ENCODE measurements at regions not wholly inside any gene's neighbourhood (a gene's known extent, or its start where the extent isn't known, plus 50 kb on each side); places are given as distances from the start of the nearest gene placed in this dataset.

GRCh38 chr3:163213838-163214237 is 1717.2 kb downstream of the OTOL1 start (continued):
- TF ChIP-seq USF2 (IDR thresholded peaks at IDR 0.05; ENCODE audit: borderline replicate concordance, low read depth, low read length) (no peak), POLR2AphosphoS5 (IDR thresholded peaks at IDR 0.05; ENCODE audit: low read depth, low read length) (no peak), SIN3A (IDR thresholded peaks at IDR 0.05; ENCODE audit: borderline replicate concordance, low read depth, low read length) (no peak), FOXM1 (IDR thresholded peaks at IDR 0.05; ENCODE audit: low read depth) (no peak), MEF2A (IDR thresholded peaks at IDR 0.05; ENCODE audit: borderline replicate concordance, low read depth) (no peak), TEAD4 (IDR thresholded peaks at IDR 0.05; ENCODE audit: borderline replicate concordance, insufficient read depth) (no peak), CHD2 (IDR thresholded peaks at IDR 0.05; ENCODE audit: low read length, partially characterized antibody) (no peak)

GRCh38 chr3:163196815-163197374 is 1700.3 kb downstream of the OTOL1 start:
- DNase-seq = no peak
- ChIA-PET POLR2A (no interaction called here), CTCF (interaction anchor here (0.7 kb wide), 1 partner anchor 299 kb away, joined by 3 read pairs; no protein-coding TSS in a partner anchor)
- Histone ChIP-seq H3K9me2 (no peaks in the 10 kb centered on the region), H3K36me3 (replicated peaks in 1 of 2; ENCODE audit: control insufficient read depth in 1 of 2, insufficient read depth in 2 of 2, low read length in 1 of 2) (no peaks in the 10 kb centered on the region), H2AFZ (ENCODE audit: low read depth) (no peak overlapping the region), H3K79me2 (ENCODE audit: insufficient read depth) (no peaks in the 10 kb centered on the region), H3K9ac (no peak overlapping the region), H3K4me3 (ENCODE audit: low read depth in 2 of 2, low read length in 1 of 2) (no peak overlapping the region), H4K20me1 (ENCODE audit: insufficient read depth) (no peaks in the 10 kb centered on the region), H3K27me3 (ENCODE audit: insufficient read depth) (no peaks in the 10 kb centered on the region), H3K4me1 (ENCODE audit: control insufficient read depth in 1 of 2, insufficient read depth in 2 of 2, low read depth in 1 of 2, low read length in 1 of 2) (no peaks in the 10 kb centered on the region), H3K27ac (ENCODE audit: low read depth in 2 of 2, low read length in 1 of 2) (no peak overlapping the region), H3K4me2 (no peak overlapping the region), H3F3A (replicated peaks; ENCODE audit: insufficient read depth) (no peaks in the 10 kb centered on the region), H3K9me3 (no peaks in the 10 kb centered on the region)
- no peak for TF ChIP-seq SMC3 (IDR thresholded peaks at IDR 0.05; ENCODE audit: low read depth, low read length)
- WGBS (ENCODE audit: low lambda C conversion rate) = 10% methylated on average over 2 of the region's 2 CpGs

GRCh38 chr3:163196245-163196644 is 1699.6 kb downstream of the OTOL1 start:
- no peak for TF ChIP-seq RCOR1 (IDR thresholded peaks at IDR 0.05; ENCODE audit: low read length)
- no peak for TF ChIP-seq GATA2 (CRISPR knock-in tag; IDR thresholded peaks at IDR 0.05)
- TF ChIP-seq CTCF (IDR thresholded peaks at IDR 0.05) = no peak
- TF ChIP-seq MAX (IDR thresholded peaks at IDR 0.05; ENCODE audit: low read depth) = no peak
- no peak for TF ChIP-seq RFX5 (IDR thresholded peaks at IDR 0.05; ENCODE audit: low read length)
- no peak for TF ChIP-seq MEF2A (IDR thresholded peaks at IDR 0.05; ENCODE audit: borderline replicate concordance, low read depth)
- TF ChIP-seq JUND (IDR thresholded peaks at IDR 0.05) = no peak
- TF ChIP-seq NRF1 (IDR thresholded peaks at IDR 0.05; ENCODE audit: low read depth, low read length) = no peak
- TF ChIP-seq TCF12 (IDR thresholded peaks at IDR 0.05) = no peak
- no peak for TF ChIP-seq USF1 (IDR thresholded peaks at IDR 0.05; ENCODE audit: borderline replicate concordance, low read depth)
- TF ChIP-seq USF2 (IDR thresholded peaks at IDR 0.05; ENCODE audit: borderline replicate concordance, low read depth, low read length) = no peak
- no peak for TF ChIP-seq SIN3A (IDR thresholded peaks at IDR 0.05; ENCODE audit: borderline replicate concordance, low read depth, low read length)
- no peak for TF ChIP-seq GABPA (IDR thresholded peaks at IDR 0.05; ENCODE audit: low read depth)
- H3F3A ChIP-seq (replicated peaks; ENCODE audit: insufficient read depth) = no peaks in the 10 kb centered on the region
- H3K4me2 ChIP-seq = no peak overlapping the region
- no peak overlapping the region for H3K9ac ChIP-seq
- no peaks in the 10 kb centered on the region for H4K20me1 ChIP-seq (ENCODE audit: insufficient read depth)
- H3K4me3 ChIP-seq (ENCODE audit: low read depth in 2 of 2, low read length in 1 of 2) = no peak overlapping the region
- H3K4me1 ChIP-seq (ENCODE audit: control insufficient read depth in 1 of 2, insufficient read depth in 2 of 2, low read depth in 1 of 2, low read length in 1 of 2) = no peaks in the 10 kb centered on the region
- no peaks in the 10 kb centered on the region for H3K79me2 ChIP-seq (ENCODE audit: insufficient read depth)
- CTCF ChIA-PET = no interaction called here
- H3K9me2 ChIP-seq = no peaks in the 10 kb centered on the region
- DNase-seq = no peak
- H3K27me3 ChIP-seq (ENCODE audit: insufficient read depth) = no peaks in the 10 kb centered on the region
- POLR2A ChIA-PET = no interaction called here
- no peaks in the 10 kb centered on the region for H3K9me3 ChIP-seq
- H3K36me3 ChIP-seq (replicated peaks in 1 of 2; ENCODE audit: control insufficient read depth in 1 of 2, insufficient read depth in 2 of 2, low read length in 1 of 2) = no peaks in the 10 kb centered on the region
- WGBS (ENCODE audit: low lambda C conversion rate) = 30% methylated on average over 2 of the region's 2 CpGs
- no peak overlapping the region for H2AFZ ChIP-seq (ENCODE audit: low read depth)
- no peak overlapping the region for H3K27ac ChIP-seq (ENCODE audit: low read depth in 2 of 2, low read length in 1 of 2)

Measured in SK-N-SH (cell line).